ENCODE measurements at regions not wholly inside any gene's neighbourhood (a gene's known extent, or its start where the extent isn't known, plus 50 kb on each side); places are given as distances from the start of the nearest gene placed in this dataset.

DNA sequence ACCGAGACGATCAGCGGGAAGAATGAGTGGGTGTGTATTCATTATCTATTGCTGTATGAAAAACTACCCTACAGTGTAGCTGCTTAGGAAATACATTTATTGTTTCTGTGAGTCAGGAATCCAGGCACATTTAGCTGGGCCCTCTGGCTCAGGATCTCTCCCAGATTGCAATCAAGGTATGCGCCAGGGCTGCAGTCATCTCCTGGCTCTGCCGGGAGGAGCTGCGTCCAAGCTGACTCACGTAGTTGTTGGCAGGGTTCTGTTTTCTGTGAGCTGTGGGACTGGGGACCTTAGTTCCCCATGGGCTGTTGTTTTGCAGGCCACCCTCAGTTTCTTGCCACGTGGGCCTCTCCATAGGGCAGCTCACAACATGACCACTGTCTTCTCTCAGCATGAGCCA is 68.2 kb upstream of the FUCA2 start:
- no peak overlapping the region for H3K4me3 ChIP-seq
- DNase-seq = no peak
- no peak for TF ChIP-seq CTCF (IDR thresholded peaks at IDR 0.05)
- no peaks in the 10 kb centered on the region for H3K27me3 ChIP-seq
- H3K36me3 ChIP-seq = no peaks in the 10 kb centered on the region
- intact Hi-C loops (cut with DNase I) = loop anchor here (10.0 kb wide), 2 partner anchors 185 to 265 kb away; partner anchors contain the start of gene LTV1
- H3K9me3 ChIP-seq = no peaks in the 10 kb centered on the region
- H3K9ac ChIP-seq (ENCODE audit: low read depth in 2 of 2, low read length in 2 of 2) = no peak overlapping the region
- H3K27ac ChIP-seq = no peak overlapping the region
- no peaks in the 10 kb centered on the region for H3K4me1 ChIP-seq

DNA sequence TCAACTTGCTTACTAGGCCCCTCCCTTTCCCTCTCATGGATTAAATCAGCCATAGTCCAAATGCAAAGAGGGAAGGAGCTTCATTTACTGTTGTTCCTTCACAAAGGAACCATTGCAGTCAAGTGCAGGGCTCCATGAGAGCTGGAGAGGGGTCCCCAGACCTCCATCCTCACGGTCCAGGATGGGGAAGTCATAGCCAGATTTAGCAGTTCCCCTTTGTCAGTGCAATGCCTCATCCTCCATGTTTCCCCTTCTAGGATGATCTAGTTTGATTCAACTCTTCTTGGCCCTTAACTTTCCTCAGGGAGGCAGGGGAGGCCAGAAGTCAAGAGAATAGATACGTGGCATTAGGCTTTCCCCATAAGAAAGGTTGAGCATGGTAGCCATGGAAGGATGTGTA is 66.5 kb upstream of the FUCA2 start:
- Histone ChIP-seq H3K4me1 (no peaks in the 10 kb centered on the region), H3K9me3 (no peaks in the 10 kb centered on the region), H3K9ac (ENCODE audit: low read depth in 2 of 2, low read length in 2 of 2) (no peak overlapping the region), H3K4me3 (no peak overlapping the region), H3K36me3 (no peaks in the 10 kb centered on the region), H3K27me3 (no peaks in the 10 kb centered on the region), H3K27ac (no peak overlapping the region)
- no peak for DNase-seq
- intact Hi-C loops (cut with DNase I) = no loop called here
- TF ChIP-seq CTCF (IDR thresholded peaks at IDR 0.05) = no peak

DNA sequence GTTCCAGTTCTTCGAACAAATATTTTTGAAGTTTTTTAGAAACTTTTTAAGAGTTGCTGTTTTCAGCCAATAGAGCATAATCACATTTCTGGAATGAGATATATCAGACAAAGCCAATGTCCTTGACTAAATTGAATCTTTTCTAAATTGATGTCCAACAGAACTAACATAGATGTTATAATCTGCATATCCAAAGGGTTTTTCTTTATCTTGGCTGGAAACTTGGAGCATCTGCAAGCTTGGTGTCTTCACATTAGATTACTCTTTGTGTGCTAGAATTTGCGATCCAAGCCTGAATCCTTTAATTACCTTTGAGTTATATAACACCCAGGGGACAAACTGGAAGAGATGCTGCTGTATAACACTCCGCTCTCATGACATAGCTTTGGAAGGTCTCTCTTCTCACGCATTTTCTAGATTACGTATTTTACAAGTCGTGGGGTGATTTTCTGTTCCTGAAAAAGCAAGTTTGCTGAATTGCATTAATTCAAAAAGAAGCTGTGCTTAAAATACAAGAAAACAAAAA is 64.4 kb upstream of the FUCA2 start:
- Histone ChIP-seq H3K9me3 (no peaks in the 10 kb centered on the region), H3K27ac (no peak overlapping the region), H3K9ac (ENCODE audit: low read depth in 2 of 2, low read length in 2 of 2) (no peak overlapping the region), H3K27me3 (no peaks in the 10 kb centered on the region), H3K36me3 (no peaks in the 10 kb centered on the region), H3K4me1 (no peaks in the 10 kb centered on the region), H3K4me3 (no peak overlapping the region)
- no peak for TF ChIP-seq CTCF (IDR thresholded peaks at IDR 0.05)
- intact Hi-C loops (cut with DNase I) = loop anchor here (2.0 kb wide), 1 partner anchor 435 kb away; no protein-coding TSS in a partner anchor
- DNase-seq = no peak

DNA sequence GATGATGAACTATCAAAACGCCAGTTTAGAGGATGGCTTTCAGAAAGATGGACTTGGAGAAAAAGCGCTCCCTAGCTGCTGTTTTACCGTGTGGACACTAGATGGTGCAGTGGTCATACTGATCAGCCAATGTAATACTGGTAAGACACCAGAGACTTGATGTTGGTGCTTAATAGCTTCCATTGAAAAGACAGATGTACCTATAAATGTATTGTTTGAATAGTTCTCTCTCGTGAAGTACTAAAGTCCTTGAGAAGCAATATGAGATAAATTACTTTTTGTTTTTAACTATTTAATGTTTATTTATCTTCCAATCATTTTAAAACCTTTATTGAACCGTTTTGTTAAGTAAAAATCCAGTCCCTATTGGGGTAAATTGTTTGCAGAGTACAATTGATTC is 63.9 kb upstream of the FUCA2 start:
- Histone ChIP-seq H3K27ac (no peak overlapping the region), H3K4me1 (no peaks in the 10 kb centered on the region), H3K9ac (ENCODE audit: low read depth in 2 of 2, low read length in 2 of 2) (no peak overlapping the region), H3K9me3 (no peaks in the 10 kb centered on the region), H3K27me3 (no peaks in the 10 kb centered on the region), H3K4me3 (no peak overlapping the region), H3K36me3 (no peaks in the 10 kb centered on the region)
- DNase-seq = peak; percentile 63
- peak; percentile 87 for TF ChIP-seq CTCF (IDR thresholded peaks at IDR 0.05)
- intact Hi-C loops (cut with DNase I) = no loop called here

GRCh38 chr6:143570147-143570853 is 58.8 kb upstream of the FUCA2 start:
- no peak overlapping the region for H3K4me3 ChIP-seq
- no peaks in the 10 kb centered on the region for H3K9me3 ChIP-seq
- H3K36me3 ChIP-seq = no peaks in the 10 kb centered on the region
- H3K27ac ChIP-seq = no peak overlapping the region
- no peak for DNase-seq
- no peak for TF ChIP-seq CTCF (IDR thresholded peaks at IDR 0.05)
- intact Hi-C loops (cut with DNase I) = loop anchor here (5.0 kb wide), 1 partner anchor 372 kb away; no protein-coding TSS in a partner anchor
- H3K27me3 ChIP-seq = no peaks in the 10 kb centered on the region
- H3K9ac ChIP-seq (ENCODE audit: low read depth in 2 of 2, low read length in 2 of 2) = no peak overlapping the region
- H3K4me1 ChIP-seq = no peaks in the 10 kb centered on the region

All from colonic mucosa (tissue), 4 donors.